GM21390 (cell line): ENCODE measurements at regions not wholly inside any gene's neighbourhood (a gene's known extent, or its start where the extent isn't known, plus 50 kb on each side); places are given as distances from the start of the nearest gene placed in this dataset.
"Not testable (repeated sequence)": the region's sequence is repeated elsewhere in the genome, so short reads cannot be mapped to it uniquely, and the experiment has no call there.

Experiments
- ATAC-seq: cut with Tn5 transposase; IDR thresholded peaks from one replicate; pipeline ENCODE4 v1.9.1; 2021; ENCODE audit not compliant: unreplicated experiment

GRCh38 chr18:11468617-11469016, 140.8 kb upstream of the SLC35G4 start:
- ATAC-seq = no peak

- ATAC-seq = no peak
Observed at GRCh38 chr18:11468120-11468519, 141.3 kb upstream of the SLC35G4 start.

- no peak for ATAC-seq
Observed at GRCh38 chr18:11467611-11468010, 141.8 kb upstream of the SLC35G4 start.

GRCh38 chr18:11464129-11464528, 145.3 kb upstream of the SLC35G4 start:
- ATAC-seq = no peak

GRCh38 chr18:11458447-11458846, 150.9 kb upstream of the SLC35G4 start:
- no peak for ATAC-seq

- not testable (repeated sequence) for ATAC-seq
Observed at GRCh38 chr18:11457853-11458252, 151.5 kb upstream of the SLC35G4 start.

GRCh38 chr18:11454040-11454439, 155.4 kb upstream of the SLC35G4 start:
- ATAC-seq = no peak

- not testable (repeated sequence) for ATAC-seq
Observed at GRCh38 chr18:11444169-11444568, 165.2 kb upstream of the SLC35G4 start.

- no peak for ATAC-seq
Observed at GRCh38 chr18:11437046-11437445, 172.3 kb upstream of the SLC35G4 start.

GRCh38 chr18:11432360-11432811, 177.0 kb upstream of the SLC35G4 start:
- ATAC-seq = no peak

GRCh38 chr18:11429876-11430275, 179.5 kb upstream of the SLC35G4 start:
- no peak for ATAC-seq

- no peak for ATAC-seq
Observed at GRCh38 chr18:11425211-11425610, 184.2 kb upstream of the SLC35G4 start.

GRCh38 chr18:11419338-11419737, 190.1 kb upstream of the SLC35G4 start:
- ATAC-seq = no peak

- ATAC-seq = no peak
Observed at GRCh38 chr18:11412811-11413210, 196.6 kb upstream of the SLC35G4 start.

GRCh38 chr18:11411048-11411447, 198.3 kb upstream of the SLC35G4 start:
- ATAC-seq = no peak

GRCh38 chr18:11408555-11409065, 200.8 kb upstream of the SLC35G4 start:
- ATAC-seq = no peak

- no peak for ATAC-seq
Observed at GRCh38 chr18:11407940-11408339, 201.5 kb upstream of the SLC35G4 start.

- ATAC-seq = no peak
Observed at GRCh38 chr18:11405804-11406203, 203.6 kb upstream of the SLC35G4 start.

- ATAC-seq = no peak
Observed at GRCh38 chr18:11400703-11401102, 208.7 kb upstream of the SLC35G4 start.

GRCh38 chr18:11398625-11399024, 210.8 kb upstream of the SLC35G4 start:
- ATAC-seq = no peak

GRCh38 chr18:11392980-11393885, 216.2 kb upstream of the SLC35G4 start:
- no peak for ATAC-seq

- ATAC-seq = no peak
Observed at GRCh38 chr18:11392292-11392691, 217.1 kb upstream of the SLC35G4 start.
